HAP-1 (cell line): ENCODE measurements at regions not wholly inside any gene's neighbourhood (a gene's known extent, or its start where the extent isn't known, plus 50 kb on each side); places are given as distances from the start of the nearest gene placed in this dataset.
"Not testable (repeated sequence)": the region's sequence is repeated elsewhere in the genome, so short reads cannot be mapped to it uniquely, and the experiment has no call there.

Experiments
- DNase-seq, 2 experiments: peaks; one replicate each; pipeline ENCODE4 v3.0.0-alpha.2; 2016 to 2020; ENCODE audit warnings: low spot score in 2 of 2
- H3K27me3 ChIP-seq: fragments of 250-450 bp; sonication (Bioruptor Pico); 2 replicates; pipeline ENCODE4 v1.5.1; 2020; ENCODE audit warnings: low read depth, mild to moderate bottlenecking, moderate library complexity
- H3K36me3 ChIP-seq: fragments of 250-450 bp; sonication (Bioruptor Pico); replicated peaks from 2 replicates; pipeline ENCODE4 v1.5.1; 2020; ENCODE audit warnings: mild to moderate bottlenecking
- H3K4me1 ChIP-seq: fragments of 250-450 bp; sonication (Bioruptor Pico); 2 replicates; pipeline ENCODE4 v1.5.1; 2020; ENCODE audit warnings: mild to moderate bottlenecking
- H3K4me3 ChIP-seq: fragments of 250-450 bp; sonication (Bioruptor Pico); 2 replicates; pipeline ENCODE4 v1.5.1; 2020; ENCODE audit warnings: mild to moderate bottlenecking, moderate library complexity
- H3K9me3 ChIP-seq: fragments of 250-450 bp; sonication (Bioruptor Pico); 2 replicates; pipeline ENCODE4 v1.5.1; 2020; ENCODE audit warnings: mild to moderate bottlenecking, moderate library complexity
- in situ Hi-C: fragments of 300-500 bp; cut with MboI; formaldehyde crosslinking; loops from 3 replicates; pipeline ENCODE4 v1.14.3; 2020; ENCODE audit warnings: low sequenced_read_pairs, inconsistent platforms, mixed read lengths

- H3K36me3 ChIP-seq, H3K27me3 ChIP-seq, H3K4me1 ChIP-seq, H3K9me3 ChIP-seq, in situ Hi-C loops, DNase-seq, H3K4me3 ChIP-seq: not testable (repeated sequence)
Measured at GRCh38 chr4:82301390-82301789, 72.4 kb downstream of the HNRNPD start.

DNA sequence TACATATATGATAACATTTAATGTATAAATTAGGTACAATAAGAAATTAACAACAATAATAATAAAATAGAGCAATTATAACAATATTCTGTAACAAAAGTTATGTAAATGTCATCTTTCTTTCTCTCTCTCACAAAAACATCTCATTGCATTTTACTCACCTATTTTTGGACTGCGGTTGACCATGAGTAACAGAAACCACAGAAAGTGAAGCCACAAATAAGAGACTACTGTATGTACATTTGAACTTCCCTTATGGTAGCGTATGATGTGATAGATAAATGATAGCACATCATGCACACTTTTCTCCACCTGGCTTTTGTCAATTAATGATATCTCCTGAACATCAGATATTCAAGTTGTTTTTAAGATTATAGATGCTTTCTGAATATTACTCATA is 80.5 kb downstream of the HNRNPD start:
- Histone ChIP-seq H3K4me3 (no peak overlapping the region), H3K4me1 (no peaks in the 10 kb centered on the region), H3K36me3 (no peaks in the 10 kb centered on the region), H3K9me3 (0 out of 2 replicates have a peak, but pooled peaks cover under 1% of the 10 kb centered on the region), H3K27me3 (peaks cover 7% of the 10 kb centered on the region)
- DNase-seq, result no peak
- in situ Hi-C loops, result no loop called here

GRCh38 chr4:82287720-82288119 is 86.1 kb downstream of the HNRNPD start:
- H3K27me3 ChIP-seq, result peaks cover 21% of the 10 kb centered on the region
- peaks cover 9% of the 10 kb centered on the region for H3K4me1 ChIP-seq
- no peaks in the 10 kb centered on the region for H3K9me3 ChIP-seq
- DNase-seq, result no peak
- H3K4me3 ChIP-seq, result no peak overlapping the region
- H3K36me3 ChIP-seq, result no peaks in the 10 kb centered on the region
- in situ Hi-C loops, result no loop called here

DNA sequence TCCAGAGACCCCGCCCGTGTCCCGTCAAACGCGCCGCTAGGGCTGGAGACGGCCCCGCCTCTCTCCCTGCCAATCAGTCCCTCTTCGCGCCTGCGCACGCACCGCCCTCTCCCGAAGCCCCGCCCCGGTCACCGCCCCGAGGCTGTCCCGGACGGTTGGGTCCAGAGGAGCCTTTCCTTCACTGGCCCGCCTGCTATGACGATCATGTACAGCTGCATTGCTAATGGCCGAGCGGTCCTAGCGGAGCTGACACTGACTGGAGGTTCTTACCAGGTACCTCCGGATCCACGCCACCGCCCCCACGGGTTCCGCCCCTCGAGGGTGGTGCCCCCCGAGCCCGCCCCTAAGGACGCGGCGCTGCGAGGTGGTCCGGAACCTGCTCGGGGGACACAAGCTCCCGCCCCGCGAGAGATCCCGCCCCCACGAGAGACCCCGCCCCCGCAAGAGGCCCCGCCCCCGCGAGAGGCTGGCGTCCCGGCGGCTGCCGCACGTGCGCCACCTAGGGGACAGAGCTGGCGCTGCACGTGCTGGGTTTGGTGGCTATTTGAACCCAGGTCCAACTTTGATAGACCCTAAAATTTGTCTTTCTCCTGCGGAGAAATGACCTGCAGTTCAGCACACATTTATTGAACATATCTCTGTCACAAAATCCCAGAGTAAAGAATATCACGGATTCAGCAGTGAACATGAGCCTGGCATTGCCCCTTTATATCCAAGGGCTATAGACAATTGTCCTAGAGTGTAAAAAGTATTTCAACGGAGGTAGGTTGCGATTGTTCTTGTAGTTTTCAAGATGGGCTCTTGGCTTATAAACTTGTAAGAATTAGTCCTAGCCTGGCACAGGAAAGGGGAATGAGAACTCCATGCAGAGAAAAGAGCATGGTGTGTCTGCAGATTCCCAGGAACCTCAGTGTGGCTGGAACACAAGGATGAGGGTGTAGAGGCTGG is 88.7 kb downstream of the HNRNPD start:
- in situ Hi-C loops, result no loop called here
- peaks cover 9% of the 10 kb centered on the region for H3K4me1 ChIP-seq
- H3K36me3 ChIP-seq, result no peaks in the 10 kb centered on the region
- H3K9me3 ChIP-seq, result no peaks in the 10 kb centered on the region
- peak; percentile 96 to 99 for DNase-seq
- peaks cover 25% of the 10 kb centered on the region for H3K27me3 ChIP-seq
- H3K4me3 ChIP-seq, result peak overlapping the region; percentile 47

DNA sequence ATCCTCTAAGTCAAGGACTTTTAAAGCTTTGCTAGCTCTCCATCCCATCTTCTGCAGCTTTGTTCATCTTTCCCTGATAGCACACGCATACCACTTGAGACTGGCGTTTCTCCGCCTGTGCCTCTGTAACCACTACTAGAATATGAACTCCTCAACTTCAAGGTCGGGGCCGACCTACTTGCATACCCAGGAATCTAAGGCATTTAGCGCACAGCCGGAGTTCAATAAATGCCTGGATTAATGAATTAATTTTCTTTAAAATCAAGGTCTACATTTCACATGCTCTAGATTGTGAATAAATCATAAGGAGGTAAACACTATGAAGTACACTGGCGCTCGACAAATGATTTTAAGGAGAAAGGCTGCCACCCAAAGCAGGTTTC is 89.3 kb downstream of the HNRNPD start:
- peak in 1 of 2 experiments; percentile 7 for DNase-seq
- no peaks in the 10 kb centered on the region for H3K9me3 ChIP-seq
- in situ Hi-C loops, result no loop called here

GRCh38 chr4:82282875-82283274 is 90.9 kb downstream of the HNRNPD start:
- Histone ChIP-seq H3K36me3 (no peaks in the 10 kb centered on the region), H3K4me1 (peaks cover 9% of the 10 kb centered on the region), H3K4me3 (no peak overlapping the region), H3K9me3 (no peaks in the 10 kb centered on the region), H3K27me3 (peaks cover 25% of the 10 kb centered on the region)
- DNase-seq, result no peak
- in situ Hi-C loops, result no loop called here

More for the DNA sequence above, 89.3 kb downstream of the HNRNPD start:
- peaks cover 9% of the 10 kb centered on the region for H3K4me1 ChIP-seq
- H3K36me3 ChIP-seq, result no peaks in the 10 kb centered on the region
- H3K27me3 ChIP-seq, result peaks cover 25% of the 10 kb centered on the region
- peak overlapping the region; percentile 47 for H3K4me3 ChIP-seq

DNA sequence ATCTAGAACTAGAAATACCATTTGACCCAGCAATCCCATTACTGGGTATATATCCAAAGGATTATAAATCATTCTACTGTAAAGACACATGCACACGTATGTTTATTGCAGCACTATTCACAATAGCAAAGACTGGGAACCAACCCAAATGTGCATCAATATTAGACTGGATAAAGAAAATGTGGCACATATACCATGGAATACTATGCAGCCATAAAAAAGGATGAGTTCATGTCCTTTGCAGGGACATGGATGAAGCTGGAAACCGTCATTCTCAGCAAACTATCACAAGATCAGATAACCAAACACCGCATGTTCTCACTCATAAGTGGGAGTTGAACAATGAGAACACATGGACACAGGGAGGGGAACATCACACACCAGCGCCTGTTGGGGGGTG is 94.2 kb downstream of the HNRNPD start:
- DNase-seq, in situ Hi-C loops: not testable (repeated sequence)

GRCh38 chr4:82276332-82276640 is 97.5 kb downstream of the HNRNPD start:
- H3K9me3 ChIP-seq, result no peaks in the 10 kb centered on the region
- in situ Hi-C loops, result no loop called here
- H3K4me1 ChIP-seq, result no peaks in the 10 kb centered on the region
- no peak overlapping the region for H3K4me3 ChIP-seq
- H3K27me3 ChIP-seq, result peaks cover 26% of the 10 kb centered on the region
- DNase-seq, result no peak
- no peaks in the 10 kb centered on the region for H3K36me3 ChIP-seq

More for the DNA sequence above, 94.2 kb downstream of the HNRNPD start:
- not testable (repeated sequence) for H3K4me1 ChIP-seq, H3K36me3 ChIP-seq, H3K4me3 ChIP-seq, H3K9me3 ChIP-seq
- peaks cover 29% of the 10 kb centered on the region for H3K27me3 ChIP-seq

DNA sequence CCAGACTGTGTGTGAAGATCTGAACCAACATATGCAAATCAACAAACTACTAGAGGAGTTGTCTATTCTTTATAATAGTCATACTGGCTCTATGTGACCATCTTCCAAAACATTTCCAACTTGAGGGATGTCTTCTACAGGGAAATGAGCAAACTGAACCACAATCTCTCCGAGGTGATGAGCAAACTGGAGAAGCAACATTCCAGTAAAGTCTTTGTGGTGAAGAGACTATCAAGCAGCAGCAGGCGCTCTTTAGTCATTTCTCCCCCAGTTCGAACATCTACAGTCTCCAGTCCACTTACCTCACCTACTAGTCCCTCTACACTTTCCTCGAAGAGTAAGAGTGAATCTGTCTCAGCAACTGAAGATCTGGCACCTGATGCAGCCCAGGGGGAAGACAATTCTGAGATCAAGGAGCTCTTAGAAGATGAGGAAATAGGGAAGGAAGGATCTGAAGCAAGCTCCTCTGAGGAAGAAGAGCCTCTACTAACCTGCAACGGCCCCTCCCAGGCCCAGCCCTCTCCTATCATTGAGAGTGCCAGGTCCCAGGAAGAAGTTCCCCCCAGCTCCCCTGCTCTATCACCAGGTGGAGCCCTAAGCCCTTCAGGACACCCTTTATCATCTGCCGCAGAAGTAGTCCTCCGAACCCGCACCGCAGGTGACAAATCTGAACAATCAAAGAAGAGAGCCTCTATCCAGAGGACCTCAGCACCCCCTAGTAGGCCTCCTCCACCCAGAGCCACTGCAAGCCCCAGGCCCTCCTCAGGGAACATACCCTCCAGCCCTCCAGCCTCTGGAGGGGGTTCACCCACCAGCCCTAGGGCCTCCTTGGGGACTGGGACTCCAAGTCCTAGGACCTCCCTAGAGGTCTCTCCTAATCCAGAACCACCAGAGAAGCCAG is 98.1 kb downstream of the HNRNPD start:
- Histone ChIP-seq H3K4me3 (no peak overlapping the region), H3K4me1 (no peaks in the 10 kb centered on the region), H3K27me3 (peaks cover 32% of the 10 kb centered on the region), H3K36me3 (no peaks in the 10 kb centered on the region), H3K9me3 (no peaks in the 10 kb centered on the region)
- in situ Hi-C loops, result no loop called here
- DNase-seq, result no peak

DNA sequence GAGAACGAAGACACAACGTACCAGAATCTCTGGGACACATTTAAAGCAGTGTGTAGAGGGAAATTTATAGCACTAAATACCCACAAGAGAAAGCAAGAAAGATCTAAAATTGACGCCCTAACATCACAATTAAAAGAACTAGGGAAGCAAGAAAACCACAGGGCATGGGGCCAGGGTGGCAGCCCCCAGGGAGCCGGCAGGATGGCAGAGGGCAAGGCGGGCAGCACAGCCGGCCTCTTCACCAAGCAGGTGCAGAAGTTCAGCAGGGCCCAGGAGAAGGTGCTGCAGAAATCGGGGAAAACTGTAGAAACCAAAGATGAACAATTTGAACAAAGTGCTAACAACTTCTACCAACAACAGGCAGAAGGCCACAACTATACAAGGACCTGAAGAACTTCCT is 99.1 kb downstream of the HNRNPD start:
- H3K36me3 ChIP-seq, H3K4me1 ChIP-seq, H3K9me3 ChIP-seq, in situ Hi-C loops, H3K4me3 ChIP-seq, DNase-seq: not testable (repeated sequence)
- H3K27me3 ChIP-seq, result peaks cover 36% of the 10 kb centered on the region

DNA sequence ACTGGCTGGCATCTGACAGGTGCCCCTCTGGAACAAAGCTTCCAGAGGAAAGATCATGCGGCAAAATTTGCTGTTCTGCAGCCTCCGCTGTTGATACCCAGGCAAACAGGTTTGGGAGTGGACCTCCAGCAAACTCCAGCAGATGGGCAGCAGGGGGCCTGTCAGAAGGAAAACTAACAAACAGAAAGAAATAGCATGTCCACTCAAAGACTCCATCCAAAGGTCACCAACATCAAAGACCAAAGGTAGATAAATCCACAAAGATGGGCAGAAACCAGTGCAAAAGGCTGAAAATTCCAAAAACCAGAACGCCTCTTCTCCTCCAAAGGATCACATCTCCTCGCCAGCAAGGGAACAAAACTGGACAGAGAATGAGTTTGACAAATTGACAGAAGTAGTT is 101.3 kb downstream of the HNRNPD start:
- in situ Hi-C loops, H3K36me3 ChIP-seq, H3K4me1 ChIP-seq, H3K4me3 ChIP-seq, H3K9me3 ChIP-seq, DNase-seq: not testable (repeated sequence)
- H3K27me3 ChIP-seq, result peaks cover 36% of the 10 kb centered on the region

GRCh38 chr4:82271915-82272480 is 101.8 kb downstream of the HNRNPD start:
- H3K27me3 ChIP-seq, result peaks cover 36% of the 10 kb centered on the region
- DNase-seq, H3K4me1 ChIP-seq, H3K9me3 ChIP-seq, in situ Hi-C loops, H3K36me3 ChIP-seq, H3K4me3 ChIP-seq: not testable (repeated sequence)

- no peaks in the 10 kb centered on the region for H3K36me3 ChIP-seq
- in situ Hi-C loops, result no loop called here
- H3K4me3 ChIP-seq, result no peak overlapping the region
- no peaks in the 10 kb centered on the region for H3K9me3 ChIP-seq
- no peak for DNase-seq
- H3K27me3 ChIP-seq, result peaks cover 22% of the 10 kb centered on the region
- no peaks in the 10 kb centered on the region for H3K4me1 ChIP-seq
Measured at GRCh38 chr4:82268826-82269193, 105.0 kb downstream of the HNRNPD start.
